Mucosa of stomach (tissue), 1 donor: ENCODE measurements at regions not wholly inside any gene's neighbourhood (a gene's known extent, or its start where the extent isn't known, plus 50 kb on each side); places are given as distances from the start of the nearest gene placed in this dataset.

Experiments used
- H3K27me3 ChIP-seq: one replicate; pipeline ENCODE4 v1.7.0; 2013; ENCODE audit warnings: mild to moderate bottlenecking, low read length; ENCODE audit not compliant: control insufficient read depth, insufficient read depth
- H3K36me3 ChIP-seq: one replicate; pipeline ENCODE4 v1.7.0; 2013; ENCODE audit warnings: low read length; ENCODE audit not compliant: control insufficient read depth, insufficient read depth
- H3K4me1 ChIP-seq: one replicate; pipeline ENCODE4 v1.7.0; 2013; ENCODE audit warnings: mild to moderate bottlenecking, low read length; ENCODE audit not compliant: control insufficient read depth, insufficient read depth
- H3K4me3 ChIP-seq: one replicate; pipeline ENCODE4 v1.7.0; 2013; ENCODE audit warnings: low read length
- H3K9ac ChIP-seq: one replicate; pipeline ENCODE4 v1.7.0; 2013; ENCODE audit warnings: mild to moderate bottlenecking, low read length, moderate library complexity
- H3K9me3 ChIP-seq: one replicate; pipeline ENCODE4 v1.7.0; 2013; ENCODE audit warnings: mild to moderate bottlenecking, low read length, moderate library complexity; ENCODE audit not compliant: control insufficient read depth
- donor health status: Pancreatic carcinoma.

DNA sequence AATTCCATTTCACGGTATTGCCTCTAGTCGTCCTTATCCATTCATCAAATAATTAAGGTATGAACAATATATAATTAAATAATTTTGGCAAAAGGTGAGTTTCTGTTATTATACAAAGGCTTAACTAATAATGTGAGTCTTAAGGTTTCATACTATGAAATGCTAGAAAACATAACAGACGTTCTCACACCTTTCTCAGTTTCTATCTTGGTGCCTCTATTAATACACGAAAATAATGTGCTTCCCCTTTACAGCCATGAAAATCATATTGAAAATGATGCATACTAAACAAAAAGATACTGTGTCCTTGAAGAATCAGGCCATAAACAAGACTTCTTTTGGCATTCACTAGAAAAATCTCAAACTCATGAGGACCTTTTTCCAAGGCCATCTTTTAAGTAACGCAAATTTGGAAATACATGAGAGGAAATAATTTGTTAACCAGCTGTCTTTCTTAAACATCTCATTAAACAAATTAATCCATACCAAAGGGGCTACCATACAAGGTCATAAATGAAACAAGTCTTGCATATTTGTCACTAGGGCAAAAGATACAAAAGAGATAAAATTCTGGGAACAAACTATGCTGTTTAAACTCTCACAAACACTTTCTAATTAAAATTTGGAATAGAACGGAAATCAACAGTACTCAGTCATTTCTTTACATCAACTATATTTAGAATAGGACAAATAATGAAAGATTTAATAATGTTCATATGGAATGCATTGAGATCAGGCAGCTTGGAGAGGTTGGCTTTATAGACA is 53.9 kb upstream of the CAV2 start:
- no peak overlapping the region for H3K4me3 ChIP-seq
- no peaks in the 10 kb centered on the region for H3K36me3 ChIP-seq
- H3K9me3 ChIP-seq, result no peaks in the 10 kb centered on the region
- peaks cover 8% of the 10 kb centered on the region for H3K4me1 ChIP-seq
- H3K9ac ChIP-seq, result no peak overlapping the region
- no peaks in the 10 kb centered on the region for H3K27me3 ChIP-seq

DNA sequence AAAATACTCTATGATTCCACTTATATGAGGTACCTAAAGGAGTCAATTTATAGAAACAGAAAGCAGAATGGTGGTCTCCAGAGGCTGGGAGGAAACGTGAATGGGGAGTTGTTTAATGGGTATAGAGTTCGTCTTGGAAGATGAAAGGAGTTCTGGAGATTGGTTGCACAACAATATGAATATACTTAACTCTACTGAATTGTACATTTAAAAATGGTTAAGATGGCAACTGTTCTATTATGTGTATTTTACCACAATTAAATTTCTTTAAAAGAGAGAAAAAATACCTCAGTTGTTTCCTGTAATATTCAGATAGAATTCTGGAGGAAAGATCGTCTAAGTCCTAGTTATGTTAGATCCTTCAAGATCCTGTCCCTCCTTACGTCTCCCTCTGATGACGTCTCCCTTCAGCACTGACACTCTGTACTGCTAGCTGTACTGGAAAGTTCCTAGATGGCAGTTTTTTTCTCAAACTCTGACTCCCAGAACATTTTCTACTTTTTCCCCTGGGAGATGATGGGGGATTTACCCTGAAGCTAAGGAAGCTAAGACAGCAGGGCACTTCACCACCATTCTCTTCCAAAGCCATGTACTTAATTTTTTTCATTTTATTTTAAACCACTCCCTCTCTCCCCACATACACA is 53.2 kb upstream of the CAV2 start:
- H3K36me3 ChIP-seq, result no peaks in the 10 kb centered on the region
- no peaks in the 10 kb centered on the region for H3K9me3 ChIP-seq
- peaks cover 8% of the 10 kb centered on the region for H3K4me1 ChIP-seq
- H3K4me3 ChIP-seq, result no peak overlapping the region
- no peak overlapping the region for H3K9ac ChIP-seq
- no peaks in the 10 kb centered on the region for H3K27me3 ChIP-seq

GRCh38 chr7:116447436-116447835 is 52.1 kb upstream of the CAV2 start:
- Histone ChIP-seq H3K4me3 (no peak overlapping the region), H3K36me3 (no peaks in the 10 kb centered on the region), H3K4me1 (peaks cover 8% of the 10 kb centered on the region), H3K27me3 (no peaks in the 10 kb centered on the region), H3K9me3 (no peaks in the 10 kb centered on the region), H3K9ac (no peak overlapping the region)

DNA sequence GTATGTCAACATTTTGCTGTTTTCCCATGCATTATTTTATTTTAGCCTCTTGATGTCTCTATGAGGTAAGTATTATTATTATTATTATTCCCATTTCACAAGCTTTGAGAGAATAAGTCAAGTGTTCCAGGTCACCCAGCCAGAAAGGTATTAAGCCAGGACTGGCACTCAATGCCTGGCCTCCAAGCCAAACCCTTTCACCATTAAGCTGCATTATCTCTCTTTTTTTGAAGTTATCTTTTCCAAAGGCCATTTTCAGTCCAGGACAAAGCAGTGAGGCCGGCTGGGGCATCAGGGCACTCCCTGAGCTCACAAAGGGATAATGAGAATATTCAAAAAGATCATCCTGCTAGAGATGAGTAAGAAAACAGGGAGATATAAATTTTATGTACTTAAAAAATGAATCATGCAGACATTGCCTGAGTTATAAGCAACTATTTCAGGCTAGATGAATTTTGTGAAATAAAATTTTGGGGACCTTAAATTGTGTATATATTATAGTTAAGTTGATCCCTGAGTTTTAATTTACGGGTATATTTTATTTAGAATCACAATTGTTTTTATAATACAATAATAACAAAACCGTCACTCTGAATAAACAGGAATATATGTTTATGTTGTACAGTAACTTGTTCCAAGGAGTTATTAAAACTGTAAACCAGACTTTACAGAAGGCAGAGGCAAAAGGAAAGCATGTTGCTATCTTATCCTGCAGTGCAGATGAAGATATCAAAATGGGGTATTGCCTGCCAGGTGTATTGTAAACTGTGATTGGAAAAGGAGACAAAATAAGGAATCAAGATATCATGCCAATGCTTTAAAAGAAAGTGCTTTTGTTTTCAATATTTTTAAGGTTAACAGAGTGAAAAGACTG is 51.3 kb upstream of the CAV2 start:
- Histone ChIP-seq H3K9ac (no peak overlapping the region), H3K27me3 (no peaks in the 10 kb centered on the region), H3K9me3 (no peaks in the 10 kb centered on the region), H3K4me3 (no peak overlapping the region), H3K4me1 (peaks cover 8% of the 10 kb centered on the region), H3K36me3 (no peaks in the 10 kb centered on the region)

DNA sequence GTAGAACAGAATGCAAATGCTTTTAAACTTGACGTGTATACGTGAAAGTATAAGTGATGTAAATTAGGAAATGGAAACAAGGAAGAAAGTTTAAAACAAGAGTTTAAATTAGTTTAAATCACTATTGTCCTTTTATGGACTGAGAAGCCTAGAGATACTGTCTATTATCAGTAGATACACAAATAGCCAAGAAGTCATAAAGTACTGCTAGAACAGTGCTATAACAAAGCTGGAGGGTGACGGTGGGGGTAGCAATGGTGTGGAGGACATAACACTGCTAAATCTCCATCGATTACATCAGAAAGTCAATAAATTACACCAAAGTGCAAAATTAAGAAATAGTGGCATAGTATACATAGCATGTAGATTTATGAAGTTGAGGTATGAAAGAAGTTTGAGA is 50.1 kb upstream of the CAV2 start:
- Histone ChIP-seq H3K9ac (no peak overlapping the region), H3K4me1 (peaks cover 8% of the 10 kb centered on the region), H3K9me3 (no peaks in the 10 kb centered on the region), H3K27me3 (no peaks in the 10 kb centered on the region), H3K36me3 (no peaks in the 10 kb centered on the region), H3K4me3 (no peak overlapping the region)
